ENCODE measurements at regions not wholly inside any gene's neighbourhood (a gene's known extent, or its start where the extent isn't known, plus 50 kb on each side); places are given as distances from the start of the nearest gene placed in this dataset.

DNA sequence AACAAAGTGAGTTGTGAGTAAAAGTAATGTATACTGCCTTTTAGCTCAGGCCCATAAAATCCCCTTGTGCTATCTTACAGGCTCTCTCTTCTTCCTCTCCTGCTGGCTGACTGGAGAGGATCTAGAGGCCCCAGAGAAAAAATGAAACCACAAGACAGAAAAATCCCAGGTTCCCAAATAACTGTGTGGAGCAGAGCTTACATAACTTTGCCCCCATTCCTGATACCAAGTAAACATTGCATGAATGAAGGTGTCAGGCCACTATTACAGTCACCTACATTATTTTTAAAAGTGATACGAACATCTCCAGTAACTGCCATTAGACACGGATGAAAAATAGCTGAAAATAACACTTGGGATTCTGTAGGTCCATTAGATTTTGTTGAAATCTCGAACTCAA is 386.0 kb upstream of the NR5A2 start:
- TF ChIP-seq POLR2A (IDR thresholded peaks at IDR 0.05) (no peak), POLR2AphosphoS5 (IDR thresholded peaks at IDR 0.05) (no peak), EP300 (IDR thresholded peaks at IDR 0.05) (no peak)
- TF ChIP-seq, protein P1, sequence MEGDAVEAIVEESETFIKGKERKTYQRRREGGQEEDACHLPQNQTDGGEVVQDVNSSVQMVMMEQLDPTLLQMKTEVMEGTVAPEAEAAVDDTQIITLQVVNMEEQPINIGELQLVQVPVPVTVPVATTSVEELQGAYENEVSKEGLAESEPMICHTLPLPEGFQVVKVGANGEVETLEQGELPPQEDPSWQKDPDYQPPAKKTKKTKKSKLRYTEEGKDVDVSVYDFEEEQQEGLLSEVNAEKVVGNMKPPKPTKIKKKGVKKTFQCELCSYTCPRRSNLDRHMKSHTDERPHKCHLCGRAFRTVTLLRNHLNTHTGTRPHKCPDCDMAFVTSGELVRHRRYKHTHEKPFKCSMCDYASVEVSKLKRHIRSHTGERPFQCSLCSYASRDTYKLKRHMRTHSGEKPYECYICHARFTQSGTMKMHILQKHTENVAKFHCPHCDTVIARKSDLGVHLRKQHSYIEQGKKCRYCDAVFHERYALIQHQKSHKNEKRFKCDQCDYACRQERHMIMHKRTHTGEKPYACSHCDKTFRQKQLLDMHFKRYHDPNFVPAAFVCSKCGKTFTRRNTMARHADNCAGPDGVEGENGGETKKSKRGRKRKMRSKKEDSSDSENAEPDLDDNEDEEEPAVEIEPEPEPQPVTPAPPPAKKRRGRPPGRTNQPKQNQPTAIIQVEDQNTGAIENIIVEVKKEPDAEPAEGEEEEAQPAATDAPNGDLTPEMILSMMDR (IDR thresholded peaks at IDR 0.05), result no peak

All from suprapubic skin (tissue), 4 donors.